ENCODE measurements at regions not wholly inside any gene's neighbourhood (a gene's known extent, or its start where the extent isn't known, plus 50 kb on each side); places are given as distances from the start of the nearest gene placed in this dataset.

GRCh38 chr4:57865264-57865663 is 755.1 kb upstream of the IGFBP7 start (continued):
- TF ChIP-seq ZBTB40 (IDR thresholded peaks at IDR 0.05; ENCODE audit: borderline replicate concordance) (no peak), NFYA (IDR thresholded peaks at IDR 0.05; ENCODE audit: borderline replicate concordance, low read depth, low read length) (no peak), IRF3 (IDR thresholded peaks at IDR 0.05) (no peak), SRF (IDR thresholded peaks at IDR 0.05; ENCODE audit: low read depth in 2 of 2, low read length in 2 of 2) (0 out of 4 replicates have a peak, but pooled peaks of 1 of the 2 experiments have one; percentile 43), BCL11A (IDR thresholded peaks at IDR 0.05; ENCODE audit: low read depth, low read length) (no peak), CBFB (IDR thresholded peaks at IDR 0.05; ENCODE audit: low read depth) (no peak), RB1 (IDR thresholded peaks at IDR 0.05; ENCODE audit: borderline replicate concordance) (no peak), ATF3 (IDR thresholded peaks at IDR 0.05; ENCODE audit: borderline replicate concordance, extremely low read depth, low read depth, low read length) (no peak), CTCF (IDR thresholded peaks at IDR 0.05 in 2 of 3, conservative IDR thresholded peaks at IDR 0.05 in 1 of 3; ENCODE audit: control insufficient read depth in 2 of 3, extremely low read depth in 1 of 3, insufficient read depth in 1 of 3, low read depth in 3 of 3, low read length in 3 of 3) (no peak), CHD4 (IDR thresholded peaks at IDR 0.05) (no peak), RELA (IDR thresholded peaks at IDR 0.05; ENCODE audit: borderline replicate concordance, partially characterized antibody) (no peak), RAD51 (IDR thresholded peaks at IDR 0.05) (no peak), IRF4 (IDR thresholded peaks at IDR 0.05; ENCODE audit: low read depth, low read length) (no peak), BACH1 (IDR thresholded peaks at IDR 0.05; ENCODE audit: borderline replicate concordance) (peak; percentile 27; the same call in 1 of the 2 replicates), HDAC2 (IDR thresholded peaks at IDR 0.05) (no peak), MXI1 (IDR thresholded peaks at IDR 0.05; ENCODE audit: low read depth, low read length) (no peak), CHD1 (IDR thresholded peaks at IDR 0.05; ENCODE audit: low read depth, low read length) (no peak), MAX (IDR thresholded peaks at IDR 0.05; ENCODE audit: low read depth, low read length) (no peak), MLLT1 (IDR thresholded peaks at IDR 0.05) (no peak), ESRRA (IDR thresholded peaks at IDR 0.05; ENCODE audit: low read length) (no peak), IKZF1 (conservative IDR thresholded peaks at IDR 0.05) (peak; percentile 63), ZZZ3 (IDR thresholded peaks at IDR 0.05; ENCODE audit: control insufficient read depth, insufficient read length, low read depth) (no peak), ZNF274 (IDR thresholded peaks at IDR 0.05; ENCODE audit: insufficient read depth, insufficient read length) (no peak), TCF12 (IDR thresholded peaks at IDR 0.05; ENCODE audit: low read depth, low read length) (no peak), YY1 (IDR thresholded peaks at IDR 0.05; ENCODE audit: low read depth, low read length) (no peak)

Measured in GM12878 (cell line).